Body of pancreas (tissue), 4 donors: ENCODE measurements at regions not wholly inside any gene's neighbourhood (a gene's known extent, or its start where the extent isn't known, plus 50 kb on each side); places are given as distances from the start of the nearest gene placed in this dataset.

ENCODE experiments used
- POLR2A ChIP-seq, 3 donors: fragments of 450-650 bp; IDR thresholded peaks; one replicate each; pipeline ENCODE4 v1.6.1; 2016; ENCODE audit warnings: antibody characterized with exemption in 3 of 3, mild to moderate bottlenecking in 2 of 3
- TF ChIP-seq, protein P1 (sequence below), 7 experiments: fragments of 450-650 bp in 4 of 7; fragments of 200-600 bp in 3 of 7; sonication (generic) in 3 of 7; IDR thresholded peaks; one replicate each; pipeline ENCODE4 v1.5.1; 2016 to 2019; ENCODE audit warnings: antibody characterized with exemption in 7 of 7

DNA sequence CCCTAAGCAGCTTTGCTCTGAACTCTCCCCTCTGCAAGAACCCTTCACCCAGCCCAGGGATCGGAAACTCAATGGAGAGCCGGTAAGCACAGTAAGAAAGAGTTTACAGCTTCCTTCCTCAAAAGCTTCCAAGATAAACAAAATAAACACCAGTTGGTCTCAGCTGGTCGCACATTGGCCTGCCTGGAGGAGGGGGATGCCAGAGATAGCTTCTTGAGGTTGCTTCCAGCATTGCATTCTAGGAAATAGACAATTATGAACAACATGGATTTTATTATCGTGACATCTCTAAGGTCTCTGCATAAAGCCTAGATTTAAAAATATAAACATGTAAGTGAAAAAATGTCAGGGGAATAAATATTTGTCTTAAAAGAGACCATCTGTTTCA, 141.5 kb upstream of the PKDCC start:
- TF ChIP-seq, protein P1, sequence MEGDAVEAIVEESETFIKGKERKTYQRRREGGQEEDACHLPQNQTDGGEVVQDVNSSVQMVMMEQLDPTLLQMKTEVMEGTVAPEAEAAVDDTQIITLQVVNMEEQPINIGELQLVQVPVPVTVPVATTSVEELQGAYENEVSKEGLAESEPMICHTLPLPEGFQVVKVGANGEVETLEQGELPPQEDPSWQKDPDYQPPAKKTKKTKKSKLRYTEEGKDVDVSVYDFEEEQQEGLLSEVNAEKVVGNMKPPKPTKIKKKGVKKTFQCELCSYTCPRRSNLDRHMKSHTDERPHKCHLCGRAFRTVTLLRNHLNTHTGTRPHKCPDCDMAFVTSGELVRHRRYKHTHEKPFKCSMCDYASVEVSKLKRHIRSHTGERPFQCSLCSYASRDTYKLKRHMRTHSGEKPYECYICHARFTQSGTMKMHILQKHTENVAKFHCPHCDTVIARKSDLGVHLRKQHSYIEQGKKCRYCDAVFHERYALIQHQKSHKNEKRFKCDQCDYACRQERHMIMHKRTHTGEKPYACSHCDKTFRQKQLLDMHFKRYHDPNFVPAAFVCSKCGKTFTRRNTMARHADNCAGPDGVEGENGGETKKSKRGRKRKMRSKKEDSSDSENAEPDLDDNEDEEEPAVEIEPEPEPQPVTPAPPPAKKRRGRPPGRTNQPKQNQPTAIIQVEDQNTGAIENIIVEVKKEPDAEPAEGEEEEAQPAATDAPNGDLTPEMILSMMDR (IDR thresholded peaks at IDR 0.05): no peak
- TF ChIP-seq POLR2A (IDR thresholded peaks at IDR 0.05): no peak
